ENCODE measurements at regions not wholly inside any gene's neighbourhood (a gene's known extent, or its start where the extent isn't known, plus 50 kb on each side); places are given as distances from the start of the nearest gene placed in this dataset.

- TF ChIP-seq CTCF (IDR thresholded peaks at IDR 0.05; ENCODE audit: low read length) (no peak), EZH2 (optimal IDR thresholded peaks at IDR 0.05; ENCODE audit: low read depth, low read length) (no peak)
Observed at GRCh38 chr15:81924729-81925128, 121.1 kb downstream of the MEX3B start.

All from MM.1S (cell line).